Smooth muscle cell (in vitro differentiated cells): ENCODE measurements at regions not wholly inside any gene's neighbourhood (a gene's known extent, or its start where the extent isn't known, plus 50 kb on each side); places are given as distances from the start of the nearest gene placed in this dataset.

Experiments used
- DNase-seq: peaks from one replicate; lab custom pipeline; 2025; ENCODE audit not compliant: unreplicated experiment; lab: John Stamatoyannopoulos, UW
- H2AFZ ChIP-seq: fragments of 200-600 bp; sonication (generic); 2 replicates; pipeline ENCODE4 v1.6.0; 2016; ENCODE audit warnings: antibody characterized with exemption, low read depth, mild to moderate bottlenecking
- H3F3A ChIP-seq: fragments of 200-600 bp; sonication (generic); 2 replicates; pipeline ENCODE4 v1.6.0; 2017; ENCODE audit warnings: antibody characterized with exemption, low read depth
- H3K27ac ChIP-seq: fragments of 200-600 bp; sonication (generic); 2 replicates; pipeline ENCODE4 v1.5.1; 2016; ENCODE audit warnings: low read depth, mild to moderate bottlenecking
- H3K27me3 ChIP-seq: fragments of 200-600 bp; sonication (generic); 2 replicates; pipeline ENCODE4 v1.6.1; 2016; ENCODE audit warnings: low read depth, mild to moderate bottlenecking
- H3K36me3 ChIP-seq: fragments of 200-600 bp; sonication (generic); 2 replicates; pipeline ENCODE4 v1.5.1; 2016; ENCODE audit warnings: low read depth
- H3K4me1 ChIP-seq: fragments of 200-600 bp; sonication (generic); 2 replicates; pipeline ENCODE4 v1.5.1; 2016; ENCODE audit warnings: low read depth
- H3K4me2 ChIP-seq: fragments of 200-600 bp; sonication (generic); 2 replicates; pipeline ENCODE4 v1.6.0; 2016; ENCODE audit warnings: mild to moderate bottlenecking
- H3K4me3 ChIP-seq: fragments of 200-600 bp; sonication (generic); 2 replicates; pipeline ENCODE4 v1.5.1; 2016; ENCODE audit warnings: mild to moderate bottlenecking
- H3K79me2 ChIP-seq: fragments of 200-600 bp; sonication (generic); 2 replicates; pipeline ENCODE4 v1.6.0; 2016; ENCODE audit warnings: low read depth, mild to moderate bottlenecking
- H3K9ac ChIP-seq: fragments of 200-600 bp; sonication (generic); 2 replicates; pipeline ENCODE4 v1.6.0; 2016; ENCODE audit warnings: low read depth
- H3K9me3 ChIP-seq: fragments of 200-600 bp; sonication (generic); replicated peaks from 2 replicates; pipeline ENCODE4 v1.5.1; 2016; ENCODE audit warnings: low read depth
- H4K20me1 ChIP-seq: fragments of 200-600 bp; sonication (generic); 2 replicates; pipeline ENCODE4 v1.6.0; 2016; ENCODE audit warnings: low read depth
- CTCF ChIP-seq: fragments of 200-600 bp; sonication (generic); IDR thresholded peaks from 2 replicates; pipeline ENCODE4 v1.5.1; 2017; ENCODE audit warnings: borderline replicate concordance, mild to moderate bottlenecking, antibody characterized with exemption; ENCODE audit not compliant: insufficient read depth, poor library complexity, severe bottlenecking
- WGBS: methylation state at CpG from one replicate; pipeline ENCODE4 v1.1.7; 2016; ENCODE audit warnings: low lambda C conversion rate; 5-methylcytosine and 5-hydroxymethylcytosine counted together

GRCh38 chr5:73279805-73280204 lies 106.8 kb downstream of the TMEM174 start:
- no peak overlapping the region for H2AFZ ChIP-seq
- H3K4me1 ChIP-seq: peaks cover 5% of the 10 kb centered on the region
- 79% methylated on average over 1 of the region's 1 CpG for WGBS
- no peak overlapping the region for H3K27ac ChIP-seq
- no peak overlapping the region for H3K9ac ChIP-seq
- no peaks in the 10 kb centered on the region for H3K79me2 ChIP-seq
- no peaks in the 10 kb centered on the region for H3F3A ChIP-seq
- H3K27me3 ChIP-seq: no peaks in the 10 kb centered on the region
- no peak overlapping the region for H3K4me2 ChIP-seq
- TF ChIP-seq CTCF: no peak
- H3K9me3 ChIP-seq: no peaks in the 10 kb centered on the region
- no peak for DNase-seq
- no peaks in the 10 kb centered on the region for H3K36me3 ChIP-seq
- H3K4me3 ChIP-seq: no peak overlapping the region
- no peaks in the 10 kb centered on the region for H4K20me1 ChIP-seq

GRCh38 chr5:73278693-73279092 lies 105.7 kb downstream of the TMEM174 start:
- H4K20me1 ChIP-seq: no peaks in the 10 kb centered on the region
- peaks cover 5% of the 10 kb centered on the region for H3K4me1 ChIP-seq
- no peak overlapping the region for H3K27ac ChIP-seq
- no peak overlapping the region for H3K4me2 ChIP-seq
- H3K79me2 ChIP-seq: no peaks in the 10 kb centered on the region
- H3F3A ChIP-seq: no peaks in the 10 kb centered on the region
- WGBS: 92% methylated on average over 6 of the region's 6 CpGs
- no peak overlapping the region for H2AFZ ChIP-seq
- TF ChIP-seq CTCF: no peak
- no peak for DNase-seq
- H3K4me3 ChIP-seq: no peak overlapping the region
- no peaks in the 10 kb centered on the region for H3K36me3 ChIP-seq
- no peaks in the 10 kb centered on the region for H3K9me3 ChIP-seq
- H3K27me3 ChIP-seq: no peaks in the 10 kb centered on the region
- no peak overlapping the region for H3K9ac ChIP-seq

- H3K36me3 ChIP-seq: no peaks in the 10 kb centered on the region
- 79% methylated on average over 15 of the region's 15 CpGs for WGBS
- H3K4me3 ChIP-seq: no peak overlapping the region
- H3K9ac ChIP-seq: no peak overlapping the region
- no peaks in the 10 kb centered on the region for H3K9me3 ChIP-seq
- H3K27me3 ChIP-seq: no peaks in the 10 kb centered on the region
- no peaks in the 10 kb centered on the region for H3F3A ChIP-seq
- no peak overlapping the region for H3K27ac ChIP-seq
- H3K79me2 ChIP-seq: no peaks in the 10 kb centered on the region
- no peaks in the 10 kb centered on the region for H4K20me1 ChIP-seq
- no peak for TF ChIP-seq CTCF
- no peak for DNase-seq
- H2AFZ ChIP-seq: no peak overlapping the region
- no peaks in the 10 kb centered on the region for H3K4me1 ChIP-seq
- H3K4me2 ChIP-seq: no peak overlapping the region
Measured at GRCh38 chr5:73274881-73275663, 102.1 kb downstream of the TMEM174 start.

- Histone ChIP-seq H3K4me2 (no peak overlapping the region), H3F3A (no peaks in the 10 kb centered on the region), H4K20me1 (no peaks in the 10 kb centered on the region), H3K27ac (no peak overlapping the region), H3K4me1 (no peaks in the 10 kb centered on the region), H3K79me2 (no peaks in the 10 kb centered on the region), H3K9me3 (no peaks in the 10 kb centered on the region), H3K4me3 (no peak overlapping the region), H3K36me3 (no peaks in the 10 kb centered on the region), H3K9ac (no peak overlapping the region), H3K27me3 (no peaks in the 10 kb centered on the region), H2AFZ (no peak overlapping the region)
- DNase-seq: no peak
- TF ChIP-seq CTCF: no peak
- 71% methylated on average over 3 of the region's 3 CpGs for whole genome bisulfite sequencing
Measured at GRCh38 chr5:73274121-73274520, 101.1 kb downstream of the TMEM174 start.
